ENCODE measurements at regions not wholly inside any gene's neighbourhood (a gene's known extent, or its start where the extent isn't known, plus 50 kb on each side); places are given as distances from the start of the nearest gene placed in this dataset.

- no peak for DNase-seq (ENCODE audit: low read depth in 2 of 2)
These were observed 1185.8 kb downstream of the UQCRFS1 start for GRCh38 chr19:28027116-28027515.

- no peak for DNase-seq (ENCODE audit: low read depth in 2 of 2)
These were observed 1186.3 kb downstream of the UQCRFS1 start for GRCh38 chr19:28026636-28027035.

- no peak for DNase-seq (ENCODE audit: low read depth in 2 of 2)
These were observed 1188.0 kb downstream of the UQCRFS1 start for GRCh38 chr19:28024920-28025319.

- no peak for DNase-seq (ENCODE audit: low read depth in 2 of 2)
These were observed 1189.9 kb downstream of the UQCRFS1 start for GRCh38 chr19:28023064-28023463.

- no peak for DNase-seq (ENCODE audit: low read depth in 2 of 2)
These were observed 1190.4 kb downstream of the UQCRFS1 start for GRCh38 chr19:28022506-28022905.

GRCh38 chr19:28021259-28022185 is 1191.4 kb downstream of the UQCRFS1 start:
- DNase-seq (ENCODE audit: low read depth in 2 of 2): no peak

GRCh38 chr19:28020619-28021258 is 1192.2 kb downstream of the UQCRFS1 start:
- DNase-seq (ENCODE audit: low read depth in 2 of 2): no peak

- no peak for DNase-seq (ENCODE audit: low read depth in 2 of 2)
These were observed 1193.0 kb downstream of the UQCRFS1 start for GRCh38 chr19:28019901-28020300.

- no peak for DNase-seq (ENCODE audit: low read depth in 2 of 2)
These were observed 1193.6 kb downstream of the UQCRFS1 start for GRCh38 chr19:28019371-28019770.

- no peak for DNase-seq (ENCODE audit: low read depth in 2 of 2)
These were observed 1194.5 kb downstream of the UQCRFS1 start for GRCh38 chr19:28018499-28018898.

- no peak for DNase-seq (ENCODE audit: low read depth in 2 of 2)
These were observed 1198.1 kb downstream of the UQCRFS1 start for GRCh38 chr19:28014615-28015405.

GRCh38 chr19:28012361-28012760 is 1200.6 kb downstream of the UQCRFS1 start:
- DNase-seq (ENCODE audit: low read depth in 2 of 2): no peak

- no peak for DNase-seq (ENCODE audit: low read depth in 2 of 2)
These were observed 1202.3 kb downstream of the UQCRFS1 start for GRCh38 chr19:28010656-28011055.

GRCh38 chr19:28009696-28010095 is 1203.3 kb downstream of the UQCRFS1 start:
- DNase-seq (ENCODE audit: low read depth in 2 of 2): no peak

- DNase-seq (ENCODE audit: low read depth in 2 of 2): no peak
These were observed 1204.3 kb downstream of the UQCRFS1 start for GRCh38 chr19:28008695-28009094.

GRCh38 chr19:28003543-28003942 is 1209.4 kb downstream of the UQCRFS1 start:
- DNase-seq (ENCODE audit: low read depth in 2 of 2): no peak

- DNase-seq (ENCODE audit: low read depth in 2 of 2): no peak
These were observed 1215.9 kb downstream of the UQCRFS1 start for GRCh38 chr19:27997069-27997468.

GRCh38 chr19:27993619-27994570 is 1219.1 kb downstream of the UQCRFS1 start:
- DNase-seq (ENCODE audit: low read depth in 2 of 2): no peak

GRCh38 chr19:27986299-27986698 is 1226.7 kb downstream of the UQCRFS1 start:
- DNase-seq (ENCODE audit: low read depth in 2 of 2): no peak

- no peak for DNase-seq (ENCODE audit: low read depth in 2 of 2)
These were observed 1237.4 kb downstream of the UQCRFS1 start for GRCh38 chr19:27975419-27976005.

- DNase-seq (ENCODE audit: low read depth in 2 of 2): no peak
These were observed 1238.9 kb downstream of the UQCRFS1 start for GRCh38 chr19:27974082-27974513.
